Inflammatory macrophage treated with lipopolysaccharide for 1 hour (primary cell): ENCODE measurements at regions not wholly inside any gene's neighbourhood (a gene's known extent, or its start where the extent isn't known, plus 50 kb on each side); places are given as distances from the start of the nearest gene placed in this dataset.
"Not testable (repeated sequence)": the region's sequence is repeated elsewhere in the genome, so short reads cannot be mapped to it uniquely, and the experiment has no call there.

Source experiments
- DNase-seq, 2 donors: peaks; one replicate each; pipeline ENCODE4 v3.0.0-alpha.2; 2020 to 2022

DNA sequence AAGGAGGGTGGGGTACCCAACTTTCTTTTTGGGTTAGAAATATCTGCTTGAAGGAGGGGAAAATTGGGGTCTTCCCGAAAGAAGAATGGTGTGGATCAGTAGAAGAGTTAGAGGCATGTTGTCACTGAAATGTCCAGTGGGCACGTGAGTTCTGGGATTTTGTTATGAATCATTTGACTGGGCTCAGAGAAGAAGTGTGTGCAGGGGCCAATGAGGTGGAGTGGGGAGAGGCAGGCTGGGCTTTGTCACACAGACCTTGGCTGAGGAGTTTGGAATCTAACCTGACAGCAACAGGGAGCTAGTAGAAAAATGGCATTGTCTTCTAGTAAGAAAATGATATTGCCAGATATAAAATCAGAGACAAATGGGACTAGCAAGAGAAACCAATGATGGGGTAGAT is 436.8 kb downstream of the MFSD1 start:
- no peak for DNase-seq

DNA sequence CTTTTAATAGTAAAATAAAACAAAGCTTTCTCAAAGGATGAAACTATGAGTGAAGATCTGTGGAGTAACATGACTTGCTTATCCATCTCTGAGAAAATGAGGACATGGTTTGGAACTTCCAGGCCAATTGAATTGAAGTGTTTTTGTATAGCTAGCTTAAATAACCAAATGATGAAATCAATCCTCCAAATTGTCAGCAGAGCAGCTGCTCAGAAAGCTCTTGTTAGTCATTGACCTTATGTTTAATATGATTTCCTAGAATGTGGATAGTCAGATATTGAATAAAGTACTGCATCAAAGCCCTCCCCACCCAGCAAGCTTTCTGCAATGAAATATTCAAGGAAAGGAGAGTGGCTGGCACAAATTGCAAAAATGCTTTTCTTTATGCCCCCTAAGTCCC is 437.2 kb downstream of the MFSD1 start:
- DNase-seq: no peak

DNA sequence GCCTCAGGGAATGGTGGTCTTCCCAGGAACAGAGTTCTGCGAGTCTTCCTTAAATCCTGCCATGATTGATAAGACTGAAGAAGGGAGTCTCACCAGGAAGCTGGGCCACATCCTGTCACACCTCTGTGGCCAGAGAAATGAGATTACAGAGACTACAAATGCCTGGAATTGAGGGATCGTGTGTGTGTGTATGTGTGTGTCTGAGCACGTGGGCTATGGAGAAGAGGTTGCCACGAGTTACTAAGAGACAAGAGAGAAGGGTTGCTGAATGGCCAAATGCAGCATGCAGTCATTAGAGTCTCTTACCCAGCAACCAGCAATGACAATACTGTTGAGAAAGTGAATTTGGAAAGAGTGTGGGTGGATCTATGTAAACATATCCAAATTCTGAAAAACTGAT is 443.1 kb downstream of the MFSD1 start:
- no peak for DNase-seq

DNA sequence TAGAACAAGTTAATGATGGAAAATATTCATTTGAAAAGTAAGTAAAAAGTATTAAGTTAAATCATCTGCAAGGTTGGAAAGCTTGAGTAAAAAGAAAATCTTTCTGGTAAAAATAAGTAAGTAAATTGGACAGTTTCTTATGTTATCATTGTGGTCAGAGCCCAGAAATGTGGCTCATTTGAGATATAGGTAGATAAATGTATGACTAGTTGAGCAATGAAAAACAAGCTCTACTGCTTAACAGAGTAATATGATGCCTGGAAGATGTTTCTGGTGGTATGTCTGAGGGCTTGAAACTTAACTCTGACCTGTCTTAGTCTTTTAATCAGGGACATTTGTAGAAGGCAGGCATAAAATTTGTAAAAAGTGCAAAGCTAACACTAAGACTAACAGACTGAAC is 444.0 kb downstream of the MFSD1 start:
- no peak for DNase-seq

DNA sequence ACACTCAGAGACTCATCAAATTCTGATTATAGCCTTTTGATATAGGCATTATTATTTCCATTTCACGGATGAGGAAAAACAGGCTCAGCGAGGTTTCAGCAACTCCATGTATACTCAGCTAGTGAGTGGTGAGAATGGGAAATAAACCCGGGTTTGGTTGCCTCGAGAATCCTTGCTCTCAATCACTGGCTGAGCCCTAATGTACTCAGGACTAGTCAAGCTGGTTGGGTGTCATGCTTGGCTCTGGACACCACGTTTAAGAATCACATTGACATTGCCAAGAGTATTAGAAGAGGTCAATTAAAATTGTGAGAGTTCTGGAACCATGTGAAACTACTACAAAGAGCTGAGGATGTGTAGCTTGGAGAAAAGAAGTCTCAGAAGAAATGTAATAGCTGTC is 444.5 kb downstream of the MFSD1 start:
- no peak for DNase-seq

DNA sequence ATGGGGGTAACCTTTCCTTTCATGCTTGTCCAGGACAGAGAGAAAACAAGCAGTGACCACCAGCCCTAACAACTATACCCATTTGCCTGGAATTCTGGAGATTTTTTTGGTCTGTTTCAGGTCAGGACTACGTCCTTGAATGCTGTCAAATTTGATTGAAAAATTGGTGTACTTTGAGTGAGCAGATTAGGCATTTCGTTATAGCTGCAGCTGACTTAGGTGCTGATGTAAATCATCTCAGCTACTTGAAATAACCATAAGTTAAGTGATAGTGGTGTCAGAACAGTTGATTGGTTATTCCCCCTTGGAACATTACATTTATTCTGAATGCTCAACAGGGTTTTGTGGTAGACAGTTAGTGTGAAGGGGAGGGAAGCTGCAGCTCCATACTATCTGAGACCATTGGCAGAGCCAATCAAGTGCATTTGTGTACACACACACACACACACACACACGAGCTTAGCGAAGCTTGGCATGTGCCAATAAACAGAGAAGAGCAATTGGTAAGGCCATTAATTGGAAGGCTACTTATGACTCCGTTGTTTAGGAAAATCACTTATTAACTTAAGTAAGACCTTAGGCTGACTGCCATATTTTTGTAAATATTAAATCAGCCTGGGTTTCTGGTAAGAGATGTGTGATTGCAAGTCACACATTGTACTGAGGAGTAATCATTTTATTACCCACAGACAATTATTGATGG is 447.8 kb downstream of the MFSD1 start:
- no peak for DNase-seq

DNA sequence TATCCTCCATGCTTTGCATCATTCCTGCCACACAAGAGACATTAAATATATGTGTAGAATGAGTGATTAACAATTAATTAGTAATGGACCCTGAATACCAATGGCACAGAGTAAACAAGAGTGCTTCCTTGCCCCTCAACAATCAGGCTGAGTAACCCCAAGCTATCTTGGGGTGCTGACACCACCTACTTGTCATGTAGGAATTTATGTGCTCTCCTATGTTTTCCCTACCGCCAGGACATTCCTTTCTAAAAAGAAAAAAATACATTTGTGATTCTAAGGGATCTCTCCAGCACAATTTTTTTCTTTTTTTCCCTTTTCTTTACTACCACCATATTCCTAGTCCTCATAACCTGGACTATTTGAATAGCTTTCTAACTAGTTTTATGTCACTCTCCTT is 449.1 kb downstream of the MFSD1 start:
- DNase-seq: no peak

DNA sequence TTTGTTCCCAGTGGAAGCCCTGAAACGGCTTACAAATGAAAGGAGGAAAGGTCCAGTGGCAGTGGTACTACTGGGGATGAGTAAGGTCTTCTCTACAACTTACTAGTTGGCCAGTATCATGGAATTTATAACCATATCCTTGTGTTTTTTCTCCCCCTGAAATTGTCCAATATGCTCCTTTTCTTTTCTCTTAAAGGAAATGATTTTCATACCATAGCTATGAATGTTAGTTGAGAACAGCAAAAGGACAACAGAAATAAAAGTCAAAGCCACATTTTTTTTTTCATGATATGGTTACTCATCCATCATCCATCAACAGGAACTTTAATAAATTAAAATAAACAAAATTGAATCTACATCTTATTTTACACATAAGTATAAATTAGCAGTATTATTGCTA is 450.4 kb downstream of the MFSD1 start:
- no peak for DNase-seq

DNA sequence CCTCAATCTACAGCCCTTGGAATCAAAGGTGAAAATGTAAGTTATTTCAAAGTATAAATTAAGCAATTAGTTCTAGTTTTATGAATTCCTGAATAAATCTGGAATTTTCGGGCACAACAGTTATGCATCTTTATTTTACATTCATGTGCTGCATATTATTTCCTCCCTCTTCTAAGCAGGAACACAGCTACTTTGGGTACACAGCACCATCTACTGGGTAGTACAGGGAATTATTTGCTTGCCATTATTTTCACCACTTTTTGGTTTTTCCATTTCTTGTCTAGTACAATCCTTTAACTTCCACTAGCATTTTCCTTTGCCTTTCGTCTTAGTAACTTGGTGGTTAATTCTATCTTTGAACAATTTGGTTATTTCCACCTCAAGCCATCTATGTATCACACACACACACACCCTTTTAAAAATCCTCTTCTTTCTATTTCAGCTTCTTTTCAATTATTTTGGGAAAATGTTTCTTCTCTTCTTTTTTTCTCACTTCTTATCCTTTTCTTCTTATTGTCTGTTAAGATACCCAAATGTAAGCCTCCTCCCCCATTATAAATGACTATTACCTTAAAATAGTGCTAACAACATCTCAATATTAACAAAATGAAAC is 451.0 kb downstream of the MFSD1 start:
- DNase-seq: peak; percentile 6 to 51

DNA sequence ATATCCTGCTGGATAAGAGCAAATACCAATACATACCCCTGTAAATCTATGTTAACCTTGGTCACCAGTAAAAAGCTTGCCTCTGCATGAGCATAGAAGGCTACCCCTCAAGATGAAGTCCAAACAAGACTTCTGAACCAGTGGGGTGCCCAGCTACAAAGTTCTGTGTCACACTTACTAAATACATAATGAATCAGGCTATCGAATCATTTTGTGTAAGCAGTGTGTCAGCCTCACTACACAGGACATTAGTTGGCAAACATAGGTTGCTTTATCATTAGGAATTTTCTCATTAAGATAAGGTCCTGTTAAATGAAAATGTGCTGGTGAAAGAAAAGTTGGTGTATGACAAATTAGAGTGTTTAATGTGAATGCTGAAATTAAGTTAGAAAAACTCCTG is 452.0 kb downstream of the MFSD1 start:
- DNase-seq: no peak

DNA sequence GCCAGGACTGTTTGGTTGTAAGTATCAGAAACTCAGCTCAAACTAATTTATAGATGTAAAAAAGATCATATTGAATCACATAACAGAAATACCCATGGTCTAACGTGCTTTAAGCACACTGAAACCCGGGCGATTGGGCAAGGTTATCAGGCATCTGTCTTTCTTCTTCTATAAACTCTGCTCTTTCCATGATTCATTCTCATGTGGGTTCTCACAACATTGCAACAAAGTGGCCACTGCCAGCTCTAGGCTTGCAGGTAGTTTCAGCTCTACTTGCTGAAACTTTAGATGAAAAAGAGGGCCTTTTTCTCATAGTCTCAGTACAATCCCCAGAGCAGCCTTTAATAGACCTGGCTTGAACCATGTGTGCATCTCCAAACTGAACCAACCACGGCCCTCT is 456.1 kb downstream of the MFSD1 start:
- DNase-seq: no peak

DNA sequence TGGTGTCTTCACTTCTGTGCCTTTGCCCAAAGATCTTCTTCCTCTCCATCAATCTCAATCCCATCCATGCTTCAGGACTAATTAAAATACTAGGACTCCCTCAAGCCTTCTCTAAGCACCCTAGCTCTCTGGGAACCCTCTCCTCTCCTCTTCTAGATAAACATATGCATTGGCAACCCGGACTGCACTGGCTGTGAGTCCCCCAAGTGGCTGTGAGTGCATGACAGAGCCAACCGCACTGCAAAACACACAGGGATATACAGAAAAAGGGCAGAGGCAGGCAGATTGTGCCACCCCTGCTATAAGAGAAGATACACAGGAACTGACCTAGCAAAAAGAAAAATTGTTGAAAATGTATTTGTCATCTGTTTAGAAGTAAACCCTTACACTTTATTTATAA is 457.1 kb downstream of the MFSD1 start:
- DNase-seq: no peak

DNA sequence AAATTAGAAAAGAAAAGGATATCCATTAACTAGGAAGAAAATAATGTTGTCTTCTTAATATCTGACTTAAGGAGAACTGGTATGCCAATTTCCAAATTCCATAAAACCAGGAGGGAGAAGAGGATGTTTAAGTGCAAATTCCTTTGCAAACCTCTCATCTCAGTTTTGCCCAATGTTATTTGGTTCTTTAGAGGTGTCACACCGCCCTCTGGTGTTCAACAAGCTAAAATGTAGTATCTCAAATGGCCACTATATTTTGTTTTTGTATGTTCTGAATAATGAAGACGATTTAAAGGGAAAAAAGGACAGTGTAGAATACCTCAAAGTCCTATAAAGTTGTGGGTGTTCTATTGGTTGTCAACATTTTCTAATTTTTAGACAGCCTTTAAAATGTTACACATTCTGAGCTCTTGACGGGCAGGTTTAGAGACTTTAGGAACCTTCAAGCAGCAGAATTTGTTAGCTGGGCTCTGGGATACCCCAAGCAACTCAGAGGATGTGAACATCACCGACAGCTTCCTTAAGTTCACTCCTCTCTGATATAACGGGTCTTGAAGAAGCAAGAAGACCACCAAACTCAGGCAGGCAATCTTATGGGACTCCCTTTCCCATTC is 458.3 kb downstream of the MFSD1 start:
- DNase-seq: peak; percentile 19 to 63

DNA sequence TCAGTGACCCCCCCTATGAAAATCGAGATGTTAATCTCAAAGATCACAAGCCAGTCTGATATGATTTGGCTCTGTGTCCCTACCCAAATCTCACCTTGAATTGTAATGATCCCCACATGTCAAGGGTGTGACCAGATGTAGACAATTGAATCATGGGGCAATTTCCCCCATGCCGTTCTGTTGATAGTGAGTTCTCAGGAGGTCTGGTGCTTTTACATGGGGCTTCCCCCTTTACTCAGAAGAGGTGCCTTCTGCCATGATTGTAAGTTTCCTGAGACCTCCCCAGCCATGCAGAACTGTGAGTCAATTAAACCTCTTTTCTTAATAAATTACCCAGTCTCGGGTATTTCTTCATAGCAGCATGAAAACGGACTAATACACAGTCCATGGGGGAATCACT is 459.5 kb downstream of the MFSD1 start:
- not testable (repeated sequence) for DNase-seq

DNA sequence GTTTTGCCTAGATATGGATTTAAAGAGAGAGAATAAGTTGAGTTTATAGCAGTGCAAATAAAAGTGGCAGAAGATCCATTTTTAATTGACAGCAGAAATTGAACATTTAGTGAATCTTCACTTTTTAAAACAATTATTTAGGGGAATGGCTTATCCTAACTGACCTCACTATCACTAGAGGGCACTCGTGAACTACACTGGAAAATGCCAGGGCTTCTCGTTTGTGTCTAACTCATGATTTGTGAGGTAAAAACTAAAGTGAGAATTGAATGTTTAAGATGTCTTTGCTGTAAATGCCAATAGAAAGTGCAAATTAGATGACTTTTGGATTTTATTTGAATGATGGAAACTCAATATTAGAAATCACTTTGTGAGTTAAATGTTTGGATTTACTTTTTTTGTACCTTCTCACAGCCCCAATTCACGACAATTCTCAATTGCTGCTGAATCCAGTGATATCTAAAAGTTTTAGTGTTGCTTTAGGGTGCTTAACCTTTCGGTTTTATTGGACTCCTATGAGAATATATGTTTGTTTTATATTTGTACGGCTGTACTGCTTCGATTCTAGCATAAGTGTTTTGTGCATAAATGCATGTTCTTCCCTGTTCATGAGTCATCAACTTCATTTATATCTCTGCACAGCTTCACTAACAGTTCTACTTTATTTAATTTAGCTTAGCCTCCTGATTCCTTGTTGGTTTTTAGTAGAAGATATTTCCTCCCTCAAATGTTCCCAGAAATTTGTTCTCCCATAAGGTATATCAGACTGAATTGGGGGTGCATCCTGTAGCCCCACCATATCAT is 462.1 kb downstream of the MFSD1 start:
- peak in 1 of 2 donors; percentile 49 for DNase-seq

DNA sequence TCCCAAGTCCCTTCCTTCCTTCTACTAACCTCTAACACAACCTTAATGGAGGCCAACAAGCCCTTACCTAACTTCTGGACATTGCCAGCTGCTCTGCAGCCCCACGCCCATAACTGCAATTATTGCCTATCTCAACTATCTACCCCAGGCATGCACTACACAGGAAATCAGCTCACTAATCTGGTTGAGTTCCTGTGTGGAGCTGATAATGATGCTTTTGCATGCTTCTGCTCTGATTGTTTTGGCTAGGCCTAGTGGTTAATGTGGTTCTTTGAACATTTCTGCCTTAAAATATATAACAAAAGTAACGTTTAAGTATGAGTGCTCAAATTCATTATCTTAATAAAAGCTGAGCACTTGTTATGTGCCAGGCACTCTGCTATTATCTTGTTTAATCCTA is 463.9 kb downstream of the MFSD1 start:
- no peak for DNase-seq

DNA sequence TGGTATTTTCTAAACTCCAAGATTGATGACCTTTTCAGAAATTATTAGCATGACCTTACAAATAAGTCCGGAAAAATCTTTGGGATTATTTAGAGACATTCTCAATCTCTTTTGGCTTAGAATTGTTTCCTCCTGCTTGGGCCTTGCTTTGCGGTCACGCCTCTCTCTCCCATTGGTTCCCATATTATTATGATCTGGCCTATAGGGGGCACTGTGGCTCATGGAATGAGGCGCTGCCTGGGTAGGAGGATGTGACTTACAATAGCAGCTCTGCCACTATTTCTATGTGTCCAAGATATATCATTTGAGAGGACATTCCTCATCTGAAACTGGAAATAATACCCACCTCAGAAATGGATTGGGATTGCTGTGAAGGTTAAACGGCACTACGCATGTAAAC is 464.9 kb downstream of the MFSD1 start:
- DNase-seq: peak in 1 of 2 donors; percentile 10

DNA sequence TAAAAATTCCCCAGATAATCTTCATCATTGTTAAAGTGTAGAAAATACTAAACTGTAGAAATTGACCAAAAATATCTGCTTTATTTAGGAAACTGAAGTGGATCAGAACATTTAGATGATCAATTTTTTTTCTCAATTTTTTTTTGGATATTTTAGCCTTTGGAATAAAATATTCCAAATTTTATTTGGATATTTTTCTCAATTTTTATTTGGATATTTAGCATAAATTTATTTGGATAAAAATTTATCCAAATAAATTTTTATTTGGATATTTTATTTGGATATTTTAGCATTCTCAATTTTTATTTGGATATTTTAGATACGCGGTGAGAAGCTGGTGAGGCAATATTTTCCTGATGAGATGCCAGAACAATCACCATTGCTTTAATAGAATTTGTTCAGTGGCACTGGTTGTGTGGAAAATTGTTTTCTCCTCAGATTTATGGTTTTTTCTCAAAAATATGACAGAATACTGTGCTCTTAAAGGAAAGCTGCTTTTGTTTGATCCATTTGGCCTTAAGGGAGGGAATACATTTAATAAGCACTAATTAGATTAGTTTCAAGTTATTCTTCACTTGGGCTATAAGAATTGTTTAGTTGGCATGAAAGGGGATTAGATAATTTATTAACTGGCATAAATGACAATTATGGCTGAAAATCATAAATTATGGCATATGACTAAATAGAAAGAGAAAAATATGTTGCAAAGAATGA is 470.1 kb downstream of the MFSD1 start:
- DNase-seq: no peak

DNA sequence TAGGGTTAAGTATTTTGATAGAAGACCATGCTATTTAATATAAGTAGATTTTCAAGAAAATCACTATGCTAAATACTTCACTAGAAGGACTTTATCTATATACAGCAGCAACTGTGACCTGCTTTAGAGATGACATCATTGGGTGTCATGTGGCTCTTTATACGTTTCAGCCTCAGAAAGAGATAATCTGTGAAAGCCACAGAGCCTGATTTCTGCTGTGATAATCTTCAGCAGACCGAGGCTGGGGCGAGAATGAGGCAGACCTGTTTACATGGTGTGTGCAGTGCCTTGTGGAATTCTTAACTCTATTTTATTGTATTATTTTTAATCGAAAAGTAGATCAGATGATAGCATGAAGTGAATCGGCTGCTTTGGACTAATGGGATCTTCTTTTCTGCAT is 471.2 kb downstream of the MFSD1 start:
- DNase-seq: no peak

DNA sequence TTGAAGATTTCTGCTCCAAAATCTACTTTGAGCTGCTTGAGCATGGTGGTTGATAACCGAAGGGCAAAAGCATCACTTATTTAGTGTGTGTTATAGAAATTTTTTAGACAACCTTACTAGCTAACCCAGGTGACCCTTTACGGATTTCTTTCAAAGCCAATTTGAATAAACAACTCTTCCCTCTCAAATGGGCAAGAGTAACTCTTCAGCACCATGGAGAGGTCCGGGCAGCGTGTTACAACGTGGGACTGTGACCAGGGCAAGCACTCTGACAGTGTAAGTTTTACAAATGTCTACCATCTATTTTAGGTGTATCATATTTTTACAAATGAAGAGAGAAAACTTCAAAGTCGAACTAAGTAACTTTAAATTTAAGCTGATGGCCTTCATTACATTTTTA is 471.8 kb downstream of the MFSD1 start:
- peak in 1 of 2 donors; percentile 34 for DNase-seq

DNA sequence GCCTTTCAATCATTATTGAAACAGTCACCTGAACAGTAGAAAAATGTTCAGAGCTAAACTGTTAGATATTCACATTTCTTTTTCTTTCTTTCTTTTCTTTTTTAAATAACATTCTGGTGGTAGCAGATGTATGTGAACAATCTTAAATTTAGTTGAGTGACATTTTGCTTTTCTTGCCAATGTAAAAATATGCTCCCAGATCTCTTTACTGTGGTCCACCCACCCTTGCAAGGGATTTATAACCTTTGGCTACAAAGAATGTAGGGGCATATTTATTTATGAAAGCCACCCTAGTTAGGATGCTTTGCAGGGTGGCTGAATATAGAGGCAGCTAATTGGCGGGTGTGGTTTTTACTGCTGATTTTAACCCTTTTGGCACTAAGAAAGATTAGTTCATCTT is 473.9 kb downstream of the MFSD1 start:
- no peak for DNase-seq

DNA sequence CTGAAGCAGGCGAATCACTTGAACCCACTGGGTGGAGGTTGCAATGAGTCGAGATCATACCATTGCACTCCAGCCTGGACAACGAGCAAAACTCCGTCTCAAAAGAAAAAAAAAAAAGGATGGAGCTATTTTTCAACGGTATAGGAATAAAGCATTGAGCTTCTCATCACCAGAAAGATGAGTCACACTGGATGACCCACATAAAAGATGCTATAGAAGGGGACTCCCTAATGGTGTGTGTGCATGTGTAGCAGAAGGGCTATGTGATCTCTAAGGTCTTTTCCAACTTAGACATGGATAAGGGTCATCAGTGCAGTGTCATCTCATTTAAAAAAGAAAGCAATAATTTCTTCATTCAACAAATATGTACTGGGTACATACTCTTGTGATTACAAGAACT is 476.0 kb downstream of the MFSD1 start:
- DNase-seq: no peak
